PC-9 (cell line): ENCODE measurements at regions not wholly inside any gene's neighbourhood (a gene's known extent, or its start where the extent isn't known, plus 50 kb on each side); places are given as distances from the start of the nearest gene placed in this dataset.

Experiments used
- BruUV-seq: library from RNA; stranded (reverse); fragments of 400-500 nt; replicated peaks from 2 replicates; lab custom pipeline; 2021; lab: Mats Ljungman, UMichigan
- CTCF ChIA-PET: fragments of 300-600 bp; sonication (Branson Sonifier 250); formaldehyde crosslinking; loops from one replicate; lab custom pipeline; 2022; ENCODE audit warnings: antibody characterized with exemption; lab: Charles Lee
- POLR2A ChIA-PET: fragments of 300-600 bp; sonication (Branson Sonifier 250); formaldehyde crosslinking; loops from one replicate; lab custom pipeline; 2022; ENCODE audit warnings: antibody characterized with exemption; ENCODE audit not compliant: unreplicated experiment; lab: Charles Lee
- DNase-seq, 2 experiments: peaks; one replicate each; pipeline versions ENCODE4 v3.0.0 to v3.0.0-alpha.2; 2015 to 2022; ENCODE audit warnings: mixed read lengths in 1 of 2
- H2AFZ ChIP-seq: fragments of 200-600 bp; sonication (generic); 2 replicates; pipeline ENCODE4 v1.8.1; 2017; ENCODE audit warnings: antibody characterized with exemption
- H3F3A ChIP-seq: fragments of 200-600 bp; sonication (generic); 2 replicates; pipeline ENCODE4 v1.8.1; 2017; ENCODE audit warnings: antibody characterized with exemption, mild to moderate bottlenecking, low read depth; ENCODE audit not compliant: insufficient read depth
- H3K27ac ChIP-seq: fragments of 200-600 bp; sonication (generic); 2 replicates; pipeline ENCODE4 v1.6.1; 2016; ENCODE audit warnings: mixed run types
- H3K27me3 ChIP-seq: fragments of 200-600 bp; sonication (generic); 2 replicates; pipeline ENCODE4 v1.6.1; 2016; ENCODE audit warnings: low read depth, mixed run types; ENCODE audit not compliant: insufficient read depth
- H3K36me3 ChIP-seq: fragments of 200-600 bp; sonication (generic); 2 replicates; pipeline ENCODE4 v1.6.1; 2016; ENCODE audit warnings: low read depth, mixed run types
- H3K4me1 ChIP-seq: fragments of 200-600 bp; sonication (generic); replicated peaks from 2 replicates; pipeline ENCODE4 v1.6.1; 2016; ENCODE audit warnings: mixed run types; ENCODE audit not compliant: insufficient read depth
- H3K4me2 ChIP-seq: fragments of 200-600 bp; sonication (generic); 2 replicates; pipeline ENCODE4 v1.6.1; 2017; ENCODE audit warnings: mixed run types
- H3K4me3 ChIP-seq: fragments of 200-600 bp; sonication (generic); 2 replicates; pipeline ENCODE4 v1.6.1; 2016; ENCODE audit warnings: mixed run types
- H3K79me2 ChIP-seq: fragments of 200-600 bp; sonication (generic); 2 replicates; pipeline ENCODE4 v1.6.1; 2017; ENCODE audit warnings: low read depth, mixed run types
- H3K9me2 ChIP-seq: fragments of 200-600 bp; sonication (generic); 2 replicates; pipeline ENCODE4 v1.8.1; 2017; ENCODE audit warnings: mild to moderate bottlenecking; ENCODE audit not compliant: insufficient read depth
- H3K9me3 ChIP-seq: fragments of 200-600 bp; sonication (generic); 2 replicates; pipeline ENCODE4 v1.8.1; 2016; ENCODE audit warnings: low read depth; ENCODE audit not compliant: insufficient read depth
- H4K20me1 ChIP-seq: fragments of 200-600 bp; sonication (generic); 2 replicates; pipeline ENCODE4 v1.8.1; 2017; ENCODE audit not compliant: insufficient read depth
- CTCF ChIP-seq: fragments of 200-600 bp; sonication (generic); conservative IDR thresholded peaks from 2 replicates; pipeline ENCODE4 v1.6.1; 2017; ENCODE audit warnings: mixed run types, antibody characterized with exemption, mild to moderate bottlenecking, moderate library complexity
- EZH2 ChIP-seq: fragments of 200-600 bp; sonication (generic); IDR thresholded peaks from 2 replicates; pipeline ENCODE4 v1.8.0; 2017; ENCODE audit warnings: antibody characterized with exemption, low read depth
- intact Hi-C: fragments of 100-400 bp; cut with micrococcal nuclease; formaldehyde crosslinking; loops from one replicate; pipeline ENCODE4 v1.10.0; 2022; ENCODE audit not compliant: unreplicated experiment

GRCh38 chr4:97038146-97038516, 1105.1 kb downstream of the STPG2 start:
- no peaks in the 10 kb centered on the region for H3F3A ChIP-seq
- ChIA-PET POLR2A (no interaction called here), CTCF (no interaction called here)
- H3K4me2 ChIP-seq: no peak overlapping the region
- H3K27me3 ChIP-seq: no peaks in the 10 kb centered on the region
- H2AFZ ChIP-seq: no peak overlapping the region
- H3K36me3 ChIP-seq: no peaks in the 10 kb centered on the region
- TF ChIP-seq CTCF (no peak), EZH2 (no peak)
- H3K9me2 ChIP-seq: no peaks in the 10 kb centered on the region
- H3K27ac ChIP-seq: no peak overlapping the region
- no peaks in the 10 kb centered on the region for H3K4me1 ChIP-seq
- no peaks in the 10 kb centered on the region for H3K79me2 ChIP-seq
- DNase-seq: no peak
- no peaks in the 10 kb centered on the region for H4K20me1 ChIP-seq
- H3K4me3 ChIP-seq: no peak overlapping the region
- intact Hi-C loops: no loop called here
- BruUV-seq: no TSS peak
- no peaks in the 10 kb centered on the region for H3K9me3 ChIP-seq

- Histone ChIP-seq H3K27ac (no peak overlapping the region), H3K4me3 (no peak overlapping the region), H3F3A (no peaks in the 10 kb centered on the region), H2AFZ (no peak overlapping the region), H3K4me1 (no peaks in the 10 kb centered on the region), H4K20me1 (no peaks in the 10 kb centered on the region), H3K9me2 (no peaks in the 10 kb centered on the region), H3K36me3 (no peaks in the 10 kb centered on the region), H3K27me3 (no peaks in the 10 kb centered on the region), H3K9me3 (no peaks in the 10 kb centered on the region), H3K4me2 (no peak overlapping the region), H3K79me2 (no peaks in the 10 kb centered on the region)
- TF ChIP-seq CTCF: no peak
- TF ChIP-seq EZH2: no peak
- no peak for DNase-seq
- CTCF ChIA-PET: no interaction called here
- intact Hi-C loops: no loop called here
- POLR2A ChIA-PET: no interaction called here
- BruUV-seq: no TSS peak
Measured at GRCh38 chr4:97072666-97073065, 1070.6 kb downstream of the STPG2 start.

GRCh38 chr4:97073194-97073593, 1070.1 kb downstream of the STPG2 start:
- no peaks in the 10 kb centered on the region for H3K79me2 ChIP-seq
- H2AFZ ChIP-seq: no peak overlapping the region
- no peaks in the 10 kb centered on the region for H3K4me1 ChIP-seq
- TF ChIP-seq EZH2: no peak
- intact Hi-C loops: no loop called here
- CTCF ChIA-PET: no interaction called here
- no TSS peak for BruUV-seq
- DNase-seq: no peak
- no peaks in the 10 kb centered on the region for H3K9me2 ChIP-seq
- no peaks in the 10 kb centered on the region for H4K20me1 ChIP-seq
- H3K36me3 ChIP-seq: no peaks in the 10 kb centered on the region
- H3K4me3 ChIP-seq: no peak overlapping the region
- H3K9me3 ChIP-seq: no peaks in the 10 kb centered on the region
- H3K27me3 ChIP-seq: no peaks in the 10 kb centered on the region
- H3K27ac ChIP-seq: no peak overlapping the region
- no peaks in the 10 kb centered on the region for H3F3A ChIP-seq
- POLR2A ChIA-PET: no interaction called here
- H3K4me2 ChIP-seq: no peak overlapping the region

- Histone ChIP-seq H4K20me1 (no peaks in the 10 kb centered on the region), H3K36me3 (no peaks in the 10 kb centered on the region), H3K4me1 (no peaks in the 10 kb centered on the region), H2AFZ (no peak overlapping the region), H3K9me2 (no peaks in the 10 kb centered on the region), H3K79me2 (no peaks in the 10 kb centered on the region), H3K27me3 (no peaks in the 10 kb centered on the region), H3K4me3 (no peak overlapping the region), H3F3A (no peaks in the 10 kb centered on the region), H3K9me3 (no peaks in the 10 kb centered on the region), H3K4me2 (no peak overlapping the region), H3K27ac (no peak overlapping the region)
- intact Hi-C loops: no loop called here
- DNase-seq: no peak
- no peak for TF ChIP-seq CTCF
- TF ChIP-seq EZH2: no peak
- no TSS peak for BruUV-seq
- ChIA-PET POLR2A (no interaction called here), CTCF (no interaction called here)
Measured at GRCh38 chr4:97074531-97074930, 1068.7 kb downstream of the STPG2 start.
